Central memory CD4-positive, alpha-beta T cell (primary cell): ENCODE measurements at regions not wholly inside any gene's neighbourhood (a gene's known extent, or its start where the extent isn't known, plus 50 kb on each side); places are given as distances from the start of the nearest gene placed in this dataset.
"Not testable (repeated sequence)": the region's sequence is repeated elsewhere in the genome, so short reads cannot be mapped to it uniquely, and the experiment has no call there.

ENCODE experiments used
- DNase-seq: peaks from one replicate; pipeline ENCODE4 v3.0.0; 2022

DNA sequence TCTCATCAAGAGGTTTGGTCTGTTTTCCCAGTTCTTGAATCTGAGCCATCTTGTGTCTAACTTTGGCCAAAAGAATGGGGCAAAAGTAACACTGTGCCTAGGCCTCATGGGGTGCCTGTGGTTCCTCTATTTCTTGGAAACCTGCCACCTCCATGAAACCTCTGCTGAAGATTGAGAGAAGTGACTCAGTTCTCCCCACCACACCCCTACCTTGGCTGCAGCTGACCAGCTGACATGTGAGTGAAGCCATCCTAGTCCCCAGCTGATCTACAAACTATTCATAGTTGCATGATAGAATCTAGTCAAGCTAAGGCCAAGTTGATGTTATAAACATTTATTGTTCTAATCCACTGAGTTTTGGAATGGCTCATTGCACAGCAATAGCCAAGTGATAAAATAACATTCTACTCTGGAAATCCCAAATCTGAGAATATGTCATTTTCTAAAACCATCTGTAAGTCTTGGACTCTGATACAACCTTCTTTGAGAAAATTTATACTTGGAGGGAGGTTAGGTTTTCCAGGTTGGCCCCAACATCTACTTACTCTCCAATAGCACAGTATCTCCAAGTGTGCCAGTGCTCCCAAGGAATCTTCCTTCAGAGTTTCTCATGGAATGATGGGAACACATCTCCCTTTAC is 107.0 kb upstream of the SMLR1 start:
- DNase-seq: no peak

DNA sequence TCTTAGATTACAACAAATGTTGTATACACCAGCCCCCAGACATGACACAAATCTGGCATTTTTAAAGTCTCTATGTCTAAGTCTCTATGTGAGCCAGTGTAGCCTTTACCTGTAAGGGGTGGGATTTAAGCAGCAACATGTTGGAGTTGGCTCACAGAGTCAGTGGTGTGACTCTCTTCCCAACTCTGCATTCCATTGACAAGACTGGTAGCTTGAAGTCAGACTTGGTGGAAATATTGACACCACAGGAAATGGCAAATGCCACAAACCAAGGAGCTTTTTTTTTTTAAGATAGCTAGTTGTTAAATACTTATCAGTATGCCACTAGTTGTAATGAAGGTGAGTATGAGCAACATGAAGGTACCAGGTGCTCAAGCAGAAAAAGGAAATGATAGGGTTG is 103.1 kb upstream of the SMLR1 start:
- no peak for DNase-seq

DNA sequence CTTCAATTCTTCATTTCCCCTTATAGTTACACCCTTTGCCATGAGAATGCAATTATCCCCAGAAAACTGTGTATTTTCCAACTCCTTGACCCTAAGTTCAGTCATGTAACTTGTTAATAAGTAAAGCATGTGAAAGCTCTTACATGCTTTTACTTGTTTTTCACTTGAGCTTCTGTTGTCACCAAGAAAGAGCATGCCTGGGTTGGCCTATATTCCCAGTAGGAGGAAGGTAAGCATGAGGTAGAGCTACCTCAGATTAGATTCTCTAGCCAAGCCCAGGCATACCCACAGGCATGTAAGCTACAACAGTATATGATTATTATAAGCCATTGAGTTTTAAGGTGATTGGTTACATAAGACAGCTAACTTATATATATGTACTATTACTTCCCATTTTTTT is 101.7 kb upstream of the SMLR1 start:
- DNase-seq: no peak

DNA sequence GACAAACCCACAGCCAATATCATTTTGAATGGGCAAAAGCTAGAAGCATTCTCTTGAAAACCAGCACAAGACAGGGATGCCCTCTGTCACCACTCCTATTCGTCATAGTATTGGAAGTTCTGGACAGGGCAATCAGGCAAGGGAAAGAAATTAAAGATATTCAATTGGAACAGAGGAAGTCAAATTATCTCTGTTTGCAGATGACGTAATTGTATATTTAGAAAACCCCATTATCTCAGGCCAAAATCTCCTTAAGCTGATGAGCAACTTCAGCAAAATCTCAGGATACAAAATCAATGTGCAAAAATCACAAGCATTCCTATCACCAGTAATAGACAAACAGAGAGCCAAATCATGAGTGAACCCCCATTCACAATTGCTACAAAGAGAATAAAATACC is 99.1 kb upstream of the SMLR1 start:
- not testable (repeated sequence) for DNase-seq

DNA sequence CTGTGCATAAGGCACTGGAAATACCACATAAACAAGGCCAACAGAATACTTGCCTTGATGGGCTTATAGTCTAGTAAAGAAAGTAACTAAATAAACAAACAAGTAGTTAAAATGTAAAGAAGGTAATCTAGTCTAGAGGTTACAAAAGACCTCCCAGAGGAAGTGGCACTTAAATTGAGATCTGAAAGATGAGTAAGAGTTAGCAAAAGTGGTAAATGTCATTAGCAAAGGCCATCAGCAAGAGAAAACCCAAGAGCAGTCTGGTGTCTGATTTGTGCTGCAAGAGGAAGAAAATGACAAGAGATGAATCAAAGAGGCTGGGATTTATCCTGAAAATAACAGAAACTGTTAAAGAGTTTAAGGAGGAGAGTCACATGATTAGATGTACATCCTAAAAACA is 96.6 kb upstream of the SMLR1 start:
- no peak for DNase-seq

DNA sequence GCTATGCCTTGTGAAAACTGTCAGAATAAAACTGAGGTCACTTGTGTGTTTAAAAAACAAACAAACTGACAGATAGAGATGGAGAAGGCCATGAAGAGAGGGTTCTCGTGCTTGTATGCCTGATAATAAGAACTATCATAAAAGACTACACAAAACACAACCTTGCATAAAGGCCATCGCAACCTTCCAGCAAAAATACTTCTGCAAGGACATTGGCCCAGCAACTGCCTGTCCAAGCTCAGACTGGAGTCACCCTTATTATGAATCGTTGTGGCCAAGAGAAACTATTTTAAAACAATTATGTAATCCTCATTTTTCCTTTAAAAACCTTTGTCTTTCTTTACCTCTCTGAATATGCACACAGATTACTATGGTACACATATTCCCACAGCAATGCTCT is 93.0 kb upstream of the SMLR1 start:
- no peak for DNase-seq

DNA sequence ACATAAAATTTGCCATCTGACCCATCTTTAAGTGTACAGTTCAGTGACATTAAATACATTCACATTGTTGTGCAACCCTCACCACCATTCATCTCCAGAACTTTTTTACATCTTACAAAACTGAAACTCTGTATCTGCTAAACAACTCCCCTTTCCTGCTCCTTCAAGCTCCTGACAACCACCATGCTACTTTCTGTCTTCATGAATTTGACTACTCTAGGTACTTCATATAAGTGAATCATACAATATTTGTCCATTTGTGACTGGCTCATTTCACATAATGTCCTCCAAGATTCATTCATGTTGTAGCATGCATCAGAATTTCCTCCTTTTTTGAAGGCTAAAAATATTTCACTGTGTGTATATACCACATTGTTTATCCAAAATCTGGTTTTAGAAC is 86.9 kb upstream of the SMLR1 start:
- no peak for DNase-seq

DNA sequence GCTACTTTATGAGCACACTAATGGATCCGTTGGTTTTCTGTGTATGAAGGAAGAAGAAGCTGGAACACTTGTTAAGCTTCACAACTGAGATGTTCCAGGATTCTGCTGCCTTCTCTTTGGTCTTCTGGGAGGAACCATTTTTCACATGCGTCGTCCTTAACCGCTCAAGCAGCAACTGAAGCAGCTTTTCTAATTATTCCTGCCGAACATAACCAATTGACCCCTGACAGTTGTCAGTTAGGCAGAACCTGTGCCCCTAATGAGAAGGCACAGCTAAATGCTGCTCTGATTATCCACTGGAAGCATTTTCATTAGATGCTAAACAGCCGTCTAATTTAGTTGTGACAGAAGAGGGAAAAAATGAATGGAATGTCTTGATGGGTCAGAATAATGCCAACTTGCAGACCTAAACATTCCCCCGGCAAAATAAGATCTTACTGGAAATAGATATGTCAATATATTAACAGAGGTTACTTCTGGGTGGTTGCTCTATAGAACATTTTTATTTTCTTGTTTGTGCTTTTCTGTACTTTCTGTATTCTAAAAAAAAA is 85.0 kb upstream of the SMLR1 start:
- no peak for DNase-seq

DNA sequence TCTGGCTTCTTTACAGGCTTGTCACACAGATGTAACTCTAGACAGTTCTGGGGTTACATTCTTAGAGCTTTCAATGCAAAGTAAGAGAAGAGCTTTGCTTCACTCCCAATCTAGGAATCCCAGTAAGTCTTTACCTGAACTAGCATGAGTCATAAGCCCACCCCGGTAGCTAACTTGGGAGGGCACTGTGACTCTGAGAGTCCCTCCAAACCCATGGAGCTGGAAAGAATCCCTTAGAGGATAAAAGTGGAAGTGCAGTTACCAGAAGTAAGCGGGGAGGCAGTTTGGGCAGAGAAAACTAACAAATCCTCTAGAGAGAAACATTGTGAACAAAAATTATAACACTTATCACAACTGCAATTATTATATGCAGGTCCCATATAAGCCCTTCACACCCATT is 84.0 kb upstream of the SMLR1 start:
- no peak for DNase-seq

DNA sequence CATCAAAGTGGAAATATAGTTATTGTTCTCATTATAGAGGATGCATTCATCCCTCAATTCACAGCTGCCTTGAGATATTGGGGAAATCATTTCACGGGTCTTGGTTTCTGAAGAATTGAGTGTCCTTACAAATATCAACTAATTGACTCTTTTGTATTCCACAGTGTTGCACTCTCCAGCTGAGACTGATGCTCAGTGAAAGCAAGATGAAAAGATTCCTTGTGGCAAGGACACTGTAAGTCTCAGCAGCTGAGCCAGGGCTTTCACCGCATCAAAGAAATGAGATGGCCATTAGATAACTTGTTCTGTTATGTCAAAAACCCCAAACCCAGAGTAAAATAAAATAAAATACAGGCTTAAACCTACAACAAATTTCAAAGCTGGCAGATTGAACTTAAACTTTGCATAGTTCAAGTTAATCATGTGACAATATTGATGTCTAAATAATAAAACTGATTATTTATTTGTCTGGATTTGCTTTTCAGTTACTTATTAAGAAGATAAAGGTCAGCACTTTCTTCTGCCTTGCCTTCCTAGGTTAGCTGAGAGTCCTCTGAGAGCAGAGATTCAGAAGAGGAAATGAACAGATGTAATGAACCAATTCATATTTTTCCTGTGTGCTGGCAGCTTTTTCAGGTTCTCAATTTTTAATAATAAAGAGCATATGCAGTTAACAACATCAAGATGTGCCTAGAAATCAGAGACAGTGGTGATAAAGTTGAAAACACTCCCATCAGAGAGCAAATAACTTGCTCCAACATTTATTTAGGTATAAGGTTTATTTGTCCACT is 82.4 kb upstream of the SMLR1 start:
- no peak for DNase-seq

DNA sequence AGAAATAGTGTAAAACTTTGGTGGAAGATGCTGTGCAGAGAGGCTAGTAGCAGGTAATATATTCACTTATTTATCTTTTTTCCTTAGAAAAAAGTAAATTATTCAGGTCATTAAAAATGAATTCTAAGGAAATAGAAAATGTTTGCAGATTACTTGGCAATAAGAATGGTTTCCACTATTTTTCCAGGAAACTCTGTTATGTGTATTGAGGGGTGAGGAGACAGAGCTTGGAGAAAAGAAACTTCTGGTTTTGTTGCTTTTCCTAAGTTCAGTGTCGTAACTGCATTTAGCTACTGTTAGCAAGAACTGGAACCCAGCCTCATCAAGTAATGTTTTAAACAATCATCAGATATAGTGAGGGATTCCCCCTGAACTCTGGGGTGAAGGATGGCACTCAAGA is 79.2 kb upstream of the SMLR1 start:
- DNase-seq: no peak

DNA sequence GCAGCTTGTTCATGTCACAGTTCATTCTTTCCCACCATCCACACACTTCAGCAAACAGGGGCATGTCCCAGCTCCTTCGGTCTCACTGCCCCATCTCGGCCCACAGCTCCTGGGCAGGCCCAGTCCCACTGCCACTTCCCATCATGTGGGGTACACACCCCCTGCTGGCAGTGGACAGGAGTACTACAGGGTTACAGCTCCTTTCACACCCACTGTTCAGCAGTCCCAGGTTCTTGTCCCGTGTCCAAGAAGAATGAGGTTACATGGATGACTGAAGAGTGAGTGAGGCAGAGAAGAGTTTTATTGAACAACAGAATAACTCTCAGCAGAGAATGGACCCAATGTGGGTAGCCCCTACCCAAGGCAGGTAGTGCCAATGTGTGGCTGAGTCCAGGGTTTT is 77.8 kb upstream of the SMLR1 start:
- DNase-seq: no peak

DNA sequence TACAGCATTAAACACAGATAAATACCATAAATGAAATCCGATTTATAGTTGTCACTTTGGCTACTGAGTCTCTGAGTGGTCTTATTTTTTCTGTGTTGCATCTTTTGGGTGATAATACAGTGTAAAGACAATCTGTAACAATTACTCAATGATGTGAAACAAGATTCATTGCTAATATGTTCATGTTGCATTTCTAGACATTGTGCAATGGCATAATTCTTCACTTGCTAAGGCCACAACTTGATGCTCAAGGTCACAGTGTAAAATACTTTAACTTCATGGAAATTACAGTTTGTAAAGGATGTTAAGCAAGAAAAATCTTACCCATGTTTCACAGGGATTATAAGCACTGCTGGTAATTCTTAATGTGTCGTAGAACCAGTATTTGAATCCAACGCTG is 74.9 kb upstream of the SMLR1 start:
- DNase-seq: no peak

DNA sequence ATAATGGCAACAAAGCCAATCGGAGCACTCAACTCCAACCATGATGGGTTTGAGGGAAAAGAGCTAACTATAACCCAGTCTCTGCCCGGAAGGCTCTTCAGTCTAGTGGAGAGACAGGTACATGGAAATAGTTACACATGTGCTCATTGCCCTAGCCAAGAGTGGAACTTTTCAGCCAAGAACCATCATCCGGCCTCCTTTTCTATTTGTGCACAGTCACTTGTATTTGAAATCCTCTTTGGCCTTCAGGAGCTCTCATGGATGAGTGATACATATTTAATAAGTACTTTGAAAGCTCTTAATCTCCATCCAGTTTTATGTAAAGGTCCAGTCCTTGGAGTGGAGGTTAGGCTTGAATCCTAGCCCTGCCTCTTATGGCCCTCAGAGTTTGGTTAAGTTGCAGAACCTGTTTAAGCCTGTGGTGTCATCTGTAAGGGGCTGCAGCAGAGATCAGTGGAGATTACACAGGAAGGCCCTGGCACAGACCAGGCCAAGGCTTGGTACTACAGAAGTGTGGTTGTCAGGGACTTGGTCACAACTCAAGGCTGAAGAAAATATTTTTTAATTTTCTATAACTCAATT is 72.3 kb upstream of the SMLR1 start:
- no peak for DNase-seq

DNA sequence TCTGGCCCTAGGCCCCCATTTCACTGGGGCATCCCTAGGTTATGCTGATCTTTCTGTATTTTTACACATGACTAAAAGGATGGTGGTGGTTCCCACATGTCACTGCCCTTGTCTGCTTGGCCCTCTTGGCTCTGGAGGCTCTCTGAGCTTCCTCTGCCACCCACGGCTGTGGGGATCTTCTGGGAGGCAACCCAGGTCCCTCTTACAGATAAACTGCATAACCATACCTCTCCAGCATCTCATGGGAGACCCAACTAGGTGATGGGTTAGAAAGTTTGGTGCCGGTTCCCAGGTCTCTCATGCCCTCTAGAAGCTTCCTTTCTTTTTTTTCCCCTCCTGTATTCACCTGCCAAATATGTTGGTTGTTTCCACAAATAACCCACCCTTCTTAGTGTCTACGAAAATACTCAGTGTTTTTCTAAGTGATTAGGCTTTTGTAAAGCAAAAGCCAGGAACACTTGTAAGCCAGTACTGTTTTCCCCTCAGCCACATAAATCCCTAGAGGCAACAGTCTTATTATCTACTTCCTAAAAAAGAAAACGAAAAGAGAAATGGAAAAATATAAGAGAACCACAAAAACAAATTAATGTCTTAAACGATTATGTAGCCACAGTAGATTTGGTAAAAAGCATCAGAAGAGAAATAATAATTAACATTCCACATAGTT is 71.7 kb upstream of the SMLR1 start:
- no peak for DNase-seq

DNA sequence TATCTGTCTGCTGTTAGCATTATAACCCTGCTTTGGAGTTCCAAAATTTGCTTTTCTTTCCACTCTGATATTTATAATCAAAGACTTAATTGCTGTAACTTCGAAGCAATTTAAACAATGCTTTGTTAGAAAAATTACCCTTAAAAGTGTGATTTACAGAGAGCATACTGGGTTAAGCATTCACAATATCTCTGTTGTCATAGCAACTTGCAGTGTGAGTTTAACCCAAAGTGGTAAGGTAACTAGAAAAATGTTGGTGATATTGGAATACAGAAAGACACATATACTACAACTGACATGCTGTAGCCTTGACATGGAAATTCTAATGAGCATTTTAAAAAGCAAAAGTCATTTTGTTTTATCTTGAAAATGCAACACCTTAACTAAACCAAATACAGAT is 70.4 kb upstream of the SMLR1 start:
- DNase-seq: no peak

DNA sequence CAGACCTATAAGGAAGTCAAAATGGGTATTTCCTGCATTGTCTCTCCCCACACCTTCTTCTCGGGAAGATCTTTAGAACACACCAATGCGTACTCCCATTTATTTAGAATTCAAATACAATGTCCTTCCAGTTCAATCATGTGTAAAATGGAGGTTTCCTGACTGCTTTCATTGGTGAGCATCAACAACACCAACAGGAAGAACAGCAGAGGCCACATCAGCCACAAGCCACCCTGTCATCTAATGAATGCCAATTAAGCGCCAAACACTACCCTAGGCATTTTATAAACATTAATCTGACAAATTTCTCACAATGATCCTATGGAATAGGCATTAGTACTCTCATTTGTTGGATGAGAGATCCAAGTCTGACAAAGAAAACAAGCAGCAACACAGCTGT is 68.4 kb upstream of the SMLR1 start:
- DNase-seq: no peak

DNA sequence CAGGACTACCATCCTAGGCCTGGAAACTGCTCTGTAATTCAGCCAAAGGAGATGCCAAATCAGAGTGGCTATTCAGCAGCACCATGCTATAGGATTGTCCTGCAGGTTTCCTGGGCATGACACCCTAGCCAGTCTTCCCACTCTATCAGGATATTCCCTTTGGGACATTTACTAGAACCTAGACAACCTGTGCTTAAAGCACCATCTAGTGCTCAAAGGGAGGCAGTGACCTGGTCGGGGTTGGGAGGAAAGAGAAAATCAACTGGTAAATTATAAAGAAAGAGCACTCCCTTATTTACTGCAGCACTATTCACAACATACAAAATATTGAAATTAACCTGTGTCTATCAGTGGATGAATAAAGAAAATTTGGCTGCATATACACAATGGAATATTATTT is 67.2 kb upstream of the SMLR1 start:
- DNase-seq: no peak

DNA sequence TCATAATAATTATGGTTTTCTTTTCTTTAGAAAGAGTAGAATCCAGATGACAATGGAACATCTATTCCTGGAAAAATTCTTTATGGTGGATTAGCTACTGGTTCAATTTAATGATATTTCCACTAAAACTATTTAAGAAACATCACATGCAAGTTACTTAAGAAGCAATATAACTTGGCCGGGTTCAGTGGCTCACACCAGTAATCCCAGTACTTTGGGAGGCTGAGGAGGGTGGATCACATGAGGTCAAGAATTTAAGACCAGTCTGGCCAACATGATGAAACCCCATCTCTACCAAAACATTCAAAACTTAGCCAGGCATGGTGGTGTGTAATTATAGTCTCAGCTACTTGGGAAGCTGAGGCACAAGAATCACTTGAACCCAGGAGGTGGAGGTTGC is 65.9 kb upstream of the SMLR1 start:
- no peak for DNase-seq

DNA sequence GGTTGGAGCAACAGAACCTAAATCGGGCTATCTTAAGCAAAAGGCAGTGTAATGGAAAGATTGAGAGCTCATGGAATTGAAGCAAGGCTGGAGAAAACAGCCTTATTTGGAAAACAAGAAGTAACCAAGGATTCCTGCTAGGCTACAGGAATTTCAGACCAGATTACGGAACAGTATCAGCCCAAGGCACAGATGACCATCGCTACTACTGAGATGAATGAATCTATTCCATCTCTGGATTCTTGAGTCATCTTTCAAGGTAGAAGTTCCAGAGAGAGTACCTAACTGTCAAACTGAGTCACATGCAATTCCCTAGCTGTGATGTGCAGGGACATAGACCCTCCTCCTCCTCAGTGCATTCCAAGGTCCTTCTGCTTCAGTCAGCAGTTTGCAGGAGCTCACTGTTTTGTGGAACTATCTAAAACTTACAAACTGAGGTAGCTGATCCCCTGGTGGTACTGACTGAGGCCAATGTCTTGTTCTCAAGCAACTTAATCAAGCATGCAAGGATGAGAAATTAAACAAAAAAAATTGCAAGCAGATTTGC is 62.0 kb upstream of the SMLR1 start:
- DNase-seq: no peak

DNA sequence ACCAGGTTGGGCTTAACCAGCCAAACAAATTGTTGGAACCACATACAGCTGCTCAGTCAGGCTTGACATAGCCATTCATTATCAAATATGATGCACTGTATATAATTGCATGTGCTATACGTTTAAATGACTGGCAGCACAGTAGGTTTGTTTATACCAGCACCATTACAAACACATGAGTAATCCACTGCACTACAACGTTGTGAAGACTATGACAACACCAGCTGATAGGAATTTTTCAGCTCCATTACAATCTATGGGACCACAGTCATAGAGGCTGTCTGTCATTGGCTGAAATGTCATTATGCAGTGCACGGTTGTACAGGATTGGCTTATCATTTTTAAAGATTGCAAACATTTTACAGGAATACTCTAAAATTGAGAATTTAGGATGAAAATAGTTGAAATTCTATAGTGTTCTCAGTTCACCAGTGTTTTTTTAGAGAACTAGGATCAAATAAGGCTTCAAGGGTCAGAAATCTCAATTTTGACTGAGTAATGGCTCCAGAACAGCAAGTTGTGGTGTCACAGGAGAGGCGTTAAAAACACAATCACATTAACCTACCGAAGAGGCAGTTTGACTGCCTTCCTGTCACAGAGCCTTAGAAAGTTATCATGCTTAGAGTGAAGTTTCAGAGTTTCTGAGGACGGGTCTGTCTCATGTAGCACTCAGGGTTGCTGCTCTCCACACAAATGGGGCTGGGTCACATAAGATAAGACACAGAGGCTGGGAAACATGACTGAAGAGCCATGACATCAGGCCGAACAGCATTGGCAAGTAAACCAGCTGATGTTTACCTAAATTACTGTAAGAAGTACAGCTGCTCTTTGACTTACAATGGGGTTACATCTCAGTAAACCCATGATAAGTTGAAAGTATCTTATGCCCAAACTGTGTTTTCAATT is 60.7 kb upstream of the SMLR1 start:
- DNase-seq: no peak

DNA sequence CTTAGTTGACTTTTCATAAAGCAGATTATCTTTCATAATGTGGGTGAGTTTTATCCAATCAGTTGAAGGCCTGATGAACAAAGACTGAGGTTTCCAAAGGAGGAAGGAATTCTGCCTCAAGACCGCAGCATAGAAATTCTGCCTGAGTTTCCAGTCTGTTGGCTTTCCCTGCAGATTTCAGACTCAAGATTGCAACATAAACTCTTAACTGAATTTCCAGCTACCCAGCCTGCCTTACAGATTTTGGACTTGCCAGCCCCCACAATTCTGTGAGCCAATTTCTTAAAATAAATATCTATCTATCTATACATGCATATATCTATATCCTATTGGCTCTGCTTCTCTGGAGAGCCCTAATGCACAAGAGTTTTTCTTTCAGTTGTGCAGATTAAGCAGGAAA is 57.3 kb upstream of the SMLR1 start:
- no peak for DNase-seq
